Left renal cortex interstitium (tissue), 4 donors: ENCODE measurements at regions not wholly inside any gene's neighbourhood (a gene's known extent, or its start where the extent isn't known, plus 50 kb on each side); places are given as distances from the start of the nearest gene placed in this dataset.
"Not testable (repeated sequence)": the region's sequence is repeated elsewhere in the genome, so short reads cannot be mapped to it uniquely, and the experiment has no call there.

Experiments
- DNase-seq, 4 donors: peaks; one replicate each; pipeline ENCODE4 v3.0.0-alpha.2; 2013; ENCODE audit warnings: low read depth in 4 of 4, low spot score in 2 of 4, missing footprints in 1 of 4

- DNase-seq, result no peak
Measured at GRCh38 chr9:36463467-36463866, 63.4 kb upstream of the RNF38 start.

- DNase-seq, result no peak
Measured at GRCh38 chr9:36462245-36462644, 62.2 kb upstream of the RNF38 start.

DNA sequence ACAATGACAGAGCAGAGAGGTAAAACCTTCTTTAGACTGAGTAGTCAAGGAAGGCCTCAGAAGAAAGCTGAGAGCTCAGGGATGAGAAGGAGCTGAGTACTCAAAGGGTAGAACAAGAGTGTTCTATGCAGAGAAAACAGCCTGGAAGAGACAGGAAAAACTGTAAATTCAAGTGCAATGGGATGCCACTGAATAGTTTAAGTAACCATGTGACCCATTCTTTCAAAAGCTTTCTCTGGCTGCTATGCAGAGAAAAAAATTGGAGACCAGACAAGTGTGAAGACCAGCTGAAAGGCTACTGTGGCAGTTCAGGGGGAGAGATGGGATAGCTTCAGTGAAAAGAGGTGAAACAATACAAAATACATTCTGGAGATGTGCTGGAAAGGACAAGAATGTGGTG, 61.3 kb upstream of the RNF38 start:
- no peak for DNase-seq

DNA sequence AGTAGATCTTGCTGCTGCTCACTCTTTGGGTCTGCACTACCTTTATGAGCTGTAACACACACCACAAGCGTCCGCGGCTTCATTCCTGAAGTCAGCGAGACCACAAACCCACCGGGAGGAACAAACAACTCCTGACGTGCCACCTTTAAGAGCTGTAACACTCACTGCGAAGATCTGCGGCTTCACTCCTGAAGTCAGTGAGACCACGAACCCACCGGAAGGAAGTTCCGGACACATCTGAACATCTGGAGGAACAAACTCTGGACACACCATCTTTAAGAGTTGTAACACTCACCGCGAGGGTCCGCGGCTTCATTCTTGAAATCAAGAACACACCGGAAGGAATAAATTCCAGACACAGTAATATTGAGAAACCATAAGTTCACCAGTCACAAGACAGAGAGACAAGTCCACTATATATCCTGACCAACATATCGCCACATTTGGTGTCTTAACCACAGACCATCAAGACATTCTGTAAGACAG, 58.4 kb upstream of the RNF38 start:
- not testable (repeated sequence) for DNase-seq

DNA sequence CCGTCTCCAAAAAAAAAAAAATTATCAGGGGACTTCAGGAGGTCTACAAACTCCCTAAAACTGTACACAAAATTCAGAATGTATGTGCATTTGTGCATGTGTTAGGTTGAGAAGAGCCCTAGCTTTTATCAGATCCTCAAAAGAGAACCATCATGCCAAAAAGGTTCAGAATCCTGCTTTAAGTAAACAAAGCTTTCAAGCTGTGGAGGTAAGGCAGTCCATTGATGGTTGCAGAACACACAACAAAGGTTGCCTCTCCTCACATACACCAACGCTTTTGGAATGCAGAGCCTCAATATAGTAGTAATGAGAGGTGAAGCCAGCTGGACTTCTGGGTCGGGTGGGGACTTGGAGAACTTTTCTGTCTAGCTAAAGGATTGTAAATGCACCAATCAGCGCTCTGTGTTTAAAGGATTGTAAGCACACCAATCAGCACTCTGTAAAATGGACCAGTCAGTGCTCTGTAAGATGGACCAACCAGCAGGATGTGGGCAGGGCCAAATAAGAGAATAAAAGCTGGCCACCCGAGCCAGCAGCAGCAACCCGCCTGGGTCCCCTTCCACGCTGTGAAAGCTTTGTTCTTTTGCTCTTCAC, 57.9 kb upstream of the RNF38 start:
- no peak for DNase-seq

DNA sequence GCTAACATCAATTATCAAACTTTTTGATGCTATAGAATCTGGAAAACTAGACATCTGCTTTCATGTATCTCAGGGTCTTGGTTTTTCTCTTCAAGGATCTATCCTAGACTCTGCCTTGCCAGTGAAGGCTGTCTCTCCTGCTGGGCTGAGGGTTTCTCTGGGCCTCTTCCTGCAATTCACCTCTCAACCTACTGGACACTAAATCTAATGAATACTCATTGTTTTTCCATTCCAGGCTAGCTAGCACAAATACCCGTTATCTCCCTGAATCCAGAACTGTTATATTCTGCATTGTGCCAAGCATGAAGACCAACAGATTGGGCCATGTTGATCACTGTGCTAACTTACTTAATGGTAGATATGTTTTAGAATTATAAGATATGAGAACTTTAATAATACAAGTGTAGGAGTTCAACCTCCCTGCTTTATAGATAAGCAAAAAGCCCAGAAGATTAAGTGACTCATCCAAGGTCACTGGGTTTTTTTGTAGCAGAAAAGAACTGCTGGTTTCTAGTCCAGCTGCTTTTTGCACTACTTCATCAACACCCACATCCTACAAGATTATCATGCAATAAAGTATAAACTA, 56.5 kb upstream of the RNF38 start:
- DNase-seq, result no peak

DNA sequence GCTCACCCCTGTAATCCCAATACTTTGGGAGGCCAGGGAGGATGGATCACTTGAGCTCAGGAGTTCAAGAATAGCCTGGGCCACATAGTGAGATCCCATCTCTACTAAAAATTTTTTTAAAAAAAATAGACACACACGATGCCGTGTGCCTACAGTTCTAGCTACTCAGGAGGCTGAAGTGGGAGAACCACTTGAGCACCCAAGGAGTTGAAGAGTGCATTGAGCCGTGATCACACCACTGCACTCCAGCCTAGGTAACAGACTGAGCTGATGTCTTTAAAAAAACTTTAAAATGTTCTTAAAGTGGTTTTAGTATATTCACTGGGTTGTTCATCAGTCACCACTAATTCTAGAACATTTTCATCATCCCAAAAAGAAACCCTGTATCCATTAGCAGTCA, 51.9 kb upstream of the RNF38 start:
- no peak for DNase-seq

DNA sequence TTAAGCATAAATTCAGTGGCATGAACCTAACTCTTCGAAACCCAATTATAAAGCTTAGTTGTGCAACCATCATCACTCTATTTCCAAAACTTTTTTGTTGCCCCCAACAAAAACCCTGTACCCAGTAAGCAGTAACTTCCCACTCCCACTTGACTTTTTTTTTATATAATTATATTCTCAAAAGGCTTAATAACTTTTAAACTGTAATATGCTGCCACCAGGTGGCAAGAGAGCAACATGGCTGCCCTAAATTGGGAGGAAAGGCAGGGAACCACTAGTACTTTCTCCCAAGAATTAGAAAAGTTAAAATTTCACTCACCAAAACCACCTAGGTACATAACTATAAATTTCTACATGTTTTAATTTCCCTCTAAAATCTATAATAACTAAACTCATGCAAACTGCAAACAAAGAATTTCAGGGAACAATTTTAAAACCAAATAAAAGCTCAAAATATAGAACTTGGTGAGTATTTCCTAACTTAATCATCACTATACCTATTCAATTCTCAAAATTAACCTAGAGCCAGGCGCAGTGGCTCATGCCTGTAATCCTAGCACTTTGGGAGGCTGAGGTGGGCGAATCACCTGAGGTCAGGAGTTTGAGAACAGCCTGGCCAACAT, 50.2 kb upstream of the RNF38 start:
- peak in 1 of 4 donors; percentile 46 for DNase-seq
